Tibial artery (tissue), 4 donors: ENCODE measurements at regions not wholly inside any gene's neighbourhood (a gene's known extent, or its start where the extent isn't known, plus 50 kb on each side); places are given as distances from the start of the nearest gene placed in this dataset.

Source experiments
- DNase-seq, 2 donors: peaks; one replicate each; pipeline ENCODE4 v3.0.0-alpha.2; 2019
- H3K27ac ChIP-seq, 2 donors: fragments of 200-600 bp; sonication (generic) in 1 of 2; 1 replicate in 1 of 2; 2 replicates in 1 of 2; pipeline ENCODE4 v1.5.1; 2018 to 2019; ENCODE audit warnings: mild to moderate bottlenecking in 1 of 2
- H3K27me3 ChIP-seq, 2 donors: fragments of 200-600 bp; sonication (generic) in 1 of 2; one replicate each; pipeline versions ENCODE4 v1.5.1 to v1.6.0; 2016 to 2019
- H3K36me3 ChIP-seq, 3 donors: fragments of 200-600 bp; sonication (generic) in 2 of 3; one replicate each; pipeline ENCODE4 v1.5.1; 2016 to 2019; ENCODE audit warnings: mild to moderate bottlenecking in 2 of 3
- H3K4me1 ChIP-seq, 4 donors: fragments of 200-600 bp; sonication (generic) in 2 of 4; 1 replicate in 3 of 4; 2 replicates in 1 of 4; pipeline ENCODE4 v1.5.1; 2016 to 2019
- H3K4me3 ChIP-seq, 2 donors: fragments of 200-600 bp; sonication (generic) in 1 of 2; 1 replicate in 1 of 2; 2 replicates in 1 of 2; pipeline ENCODE4 v1.5.1; 2018 to 2019; ENCODE audit warnings: mild to moderate bottlenecking in 2 of 2
- H3K9me3 ChIP-seq, 3 donors: fragments of 200-600 bp; sonication (generic) in 1 of 3; one replicate each; pipeline ENCODE4 v1.5.1; 2016 to 2019
- CTCF ChIP-seq, 2 experiments: fragments of 200-600 bp in 1 of 2; fragments of 450-650 bp in 1 of 2; IDR thresholded peaks; one replicate each; pipeline ENCODE4 v1.5.1; 2017 to 2019; ENCODE audit warnings: antibody characterized with exemption in 2 of 2, mild to moderate bottlenecking in 1 of 2, moderate library complexity in 1 of 2
- intact Hi-C: fragments of 100-400 bp; cut with DNase I; formaldehyde crosslinking; loops from one replicate; pipeline ENCODE4 v1.15.0; 2023; ENCODE audit warnings: low total_unique reads

GRCh38 chr10:44087403-44087802 lies 297.5 kb downstream of the CXCL12 start:
- Histone ChIP-seq H3K36me3 (no peaks in the 10 kb centered on the region), H3K27ac (no peak overlapping the region), H3K4me3 (no peak overlapping the region), H3K4me1 (no peaks in the 10 kb centered on the region), H3K9me3 (peaks cover 0 to 6% (median 5%) of the 10 kb centered on the region in 3 donors), H3K27me3 (no peaks in the 10 kb centered on the region)
- intact Hi-C loops, result no loop called here
- no peak for DNase-seq
- no peak for TF ChIP-seq CTCF (IDR thresholded peaks at IDR 0.05)

GRCh38 chr10:44083719-44084400 lies 301.0 kb downstream of the CXCL12 start:
- intact Hi-C loops, result no loop called here
- TF ChIP-seq CTCF (IDR thresholded peaks at IDR 0.05), result no peak
- DNase-seq, result no peak
- H3K27me3 ChIP-seq, result no peaks in the 10 kb centered on the region
- no peaks in the 10 kb centered on the region for H3K9me3 ChIP-seq
- no peak overlapping the region for H3K4me3 ChIP-seq
- H3K27ac ChIP-seq, result no peak overlapping the region
- H3K4me1 ChIP-seq, result no peaks in the 10 kb centered on the region
- no peaks in the 10 kb centered on the region for H3K36me3 ChIP-seq

- H3K27me3 ChIP-seq, result no peaks in the 10 kb centered on the region
- peak overlapping the region; percentile 23 to 54 for H3K27ac ChIP-seq
- TF ChIP-seq CTCF (IDR thresholded peaks at IDR 0.05), result no peak
- DNase-seq, result no peak
- intact Hi-C loops, result no loop called here
- H3K9me3 ChIP-seq, result no peaks in the 10 kb centered on the region
- no peak overlapping the region for H3K4me3 ChIP-seq
- peaks cover 0 to 42% (median 15%) of the 10 kb centered on the region in 4 donors for H3K4me1 ChIP-seq
- H3K36me3 ChIP-seq, result no peaks in the 10 kb centered on the region
These were observed 313.4 kb downstream of the CXCL12 start for GRCh38 chr10:44071479-44071878.

GRCh38 chr10:44070282-44070681 lies 314.6 kb downstream of the CXCL12 start:
- no peak for TF ChIP-seq CTCF (IDR thresholded peaks at IDR 0.05)
- peak; percentile 42 to 92 for DNase-seq
- Histone ChIP-seq H3K4me3 (no peak overlapping the region), H3K27ac (peak overlapping the region; percentile 7 to 54), H3K27me3 (no peaks in the 10 kb centered on the region), H3K36me3 (no peaks in the 10 kb centered on the region), H3K4me1 (peaks cover 0 to 54% (median 21%) of the 10 kb centered on the region in 4 donors), H3K9me3 (no peaks in the 10 kb centered on the region)
- intact Hi-C loops, result no loop called here

- Histone ChIP-seq H3K27ac (peak overlapping the region in 1 of 2 donors; percentile 54), H3K4me1 (peaks cover 0 to 61% (median 24%) of the 10 kb centered on the region in 4 donors), H3K36me3 (no peaks in the 10 kb centered on the region), H3K9me3 (no peaks in the 10 kb centered on the region), H3K27me3 (no peaks in the 10 kb centered on the region), H3K4me3 (no peak overlapping the region)
- intact Hi-C loops, result no loop called here
- DNase-seq, result no peak
- TF ChIP-seq CTCF (IDR thresholded peaks at IDR 0.05), result no peak
These were observed 315.3 kb downstream of the CXCL12 start for GRCh38 chr10:44069573-44069972.
